ENCODE measurements at regions not wholly inside any gene's neighbourhood (a gene's known extent, or its start where the extent isn't known, plus 50 kb on each side); places are given as distances from the start of the nearest gene placed in this dataset.

- ATAC-seq (ENCODE audit: insufficient number of reproducible peaks, low FRiP score, low read depth) = no peak
- no peak for DNase-seq (ENCODE audit: low spot score)
- Histone ChIP-seq H3K36me3 (no peaks in the 10 kb centered on the region), H3K27me3 (replicated peaks; ENCODE audit: insufficient read depth) (no peaks in the 10 kb centered on the region), H3K9me3 (no peaks in the 10 kb centered on the region), H3K27ac (no peak overlapping the region), H3K4me1 (ENCODE audit: control insufficient read depth in 1 of 2, low read depth in 2 of 2) (no peaks in the 10 kb centered on the region), H3K4me3 (no peak overlapping the region)
- no peak for TF ChIP-seq CTCF (IDR thresholded peaks at IDR 0.05)
These were observed 114.6 kb upstream of the PDE10A start for GRCh38 chr6:165777680-165778079.

DNA sequence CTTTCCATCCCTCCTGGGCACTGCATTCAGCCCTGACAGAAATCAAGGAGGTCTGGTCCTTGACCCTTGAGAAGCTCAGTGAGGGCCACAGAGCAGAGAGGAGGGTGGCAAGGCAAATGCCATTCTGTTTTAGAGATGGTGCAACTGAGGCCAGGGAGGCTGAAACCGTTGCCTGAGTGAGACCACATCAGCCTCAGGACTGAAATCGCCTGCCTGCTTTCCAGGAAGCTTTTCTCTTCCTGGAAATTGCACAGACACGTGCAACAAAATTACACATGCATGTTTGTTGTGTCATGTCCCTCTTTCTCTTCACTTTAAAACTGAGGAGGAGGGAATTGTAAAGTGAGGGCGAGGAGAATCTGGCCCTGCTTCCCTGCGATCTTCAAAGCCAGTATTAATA is 113.7 kb upstream of the PDE10A start:
- Histone ChIP-seq H3K4me3 (no peak overlapping the region), H3K36me3 (no peaks in the 10 kb centered on the region), H3K9me3 (no peaks in the 10 kb centered on the region), H3K4me1 (ENCODE audit: control insufficient read depth in 1 of 2, low read depth in 2 of 2) (no peaks in the 10 kb centered on the region), H3K27ac (no peak overlapping the region), H3K27me3 (replicated peaks; ENCODE audit: insufficient read depth) (no peaks in the 10 kb centered on the region)
- no peak for TF ChIP-seq CTCF (IDR thresholded peaks at IDR 0.05)
- ATAC-seq (ENCODE audit: insufficient number of reproducible peaks, low FRiP score, low read depth) (no peak), DNase-seq (ENCODE audit: low spot score) (no peak)

DNA sequence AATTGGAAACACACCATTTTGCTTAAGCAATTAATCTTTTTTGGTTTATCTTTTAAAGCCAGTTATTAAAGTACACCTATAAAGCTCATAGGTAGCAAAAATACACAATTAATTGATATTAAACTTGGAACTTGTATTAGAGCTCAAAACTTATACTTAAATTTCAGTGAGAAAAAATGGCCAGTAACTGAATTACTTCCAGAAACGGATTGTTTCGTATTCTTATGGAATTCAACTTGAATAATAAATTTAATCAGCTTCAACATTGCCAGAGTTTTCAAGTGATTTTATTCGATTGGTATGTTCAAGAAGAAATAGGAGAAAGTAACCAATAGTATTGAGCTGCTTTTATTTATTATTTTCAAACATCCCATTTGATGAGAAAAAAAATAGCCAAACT is 112.7 kb upstream of the PDE10A start:
- ATAC-seq (ENCODE audit: insufficient number of reproducible peaks, low FRiP score, low read depth) = no peak
- no peak overlapping the region for H3K27ac ChIP-seq
- H3K36me3 ChIP-seq = no peaks in the 10 kb centered on the region
- H3K27me3 ChIP-seq (replicated peaks; ENCODE audit: insufficient read depth) = no peaks in the 10 kb centered on the region
- H3K9me3 ChIP-seq = no peaks in the 10 kb centered on the region
- no peaks in the 10 kb centered on the region for H3K4me1 ChIP-seq (ENCODE audit: control insufficient read depth in 1 of 2, low read depth in 2 of 2)
- TF ChIP-seq CTCF (IDR thresholded peaks at IDR 0.05) = no peak
- no peak for DNase-seq (ENCODE audit: low spot score)
- no peak overlapping the region for H3K4me3 ChIP-seq

DNA sequence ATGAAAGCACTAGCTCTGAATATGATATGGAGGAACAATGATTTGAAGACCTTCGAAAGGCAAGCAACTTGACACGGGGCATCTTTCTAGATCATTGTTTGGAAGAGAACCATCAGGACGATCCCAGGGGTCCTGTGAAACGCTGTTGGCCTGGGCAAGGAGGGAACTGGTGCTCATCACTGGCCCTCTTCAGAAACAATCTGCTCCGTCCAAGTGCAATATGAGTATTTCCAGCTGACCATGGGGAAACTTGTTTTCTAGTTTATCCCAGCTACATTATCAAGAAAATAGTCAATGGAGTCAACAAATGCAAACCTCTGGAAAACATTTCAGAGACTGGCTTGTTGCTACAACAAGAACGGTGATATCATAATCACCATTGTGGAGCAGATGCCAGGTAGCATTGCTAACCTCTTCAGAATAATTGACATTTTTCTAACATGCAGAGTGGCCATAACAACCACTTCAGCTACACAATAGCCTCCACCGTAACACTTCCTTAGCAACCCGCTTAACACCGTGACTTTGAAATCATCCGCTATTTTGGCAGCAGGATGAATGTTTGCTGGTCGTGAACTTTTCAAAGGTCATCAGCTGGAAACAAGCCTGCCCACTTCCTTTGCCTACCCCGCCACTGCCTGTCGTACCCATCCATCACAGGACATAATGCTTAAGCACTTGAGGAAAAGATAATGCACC is 112.0 kb upstream of the PDE10A start:
- no peaks in the 10 kb centered on the region for H3K9me3 ChIP-seq
- H3K27me3 ChIP-seq (replicated peaks; ENCODE audit: insufficient read depth) = no peaks in the 10 kb centered on the region
- H3K27ac ChIP-seq = no peak overlapping the region
- ATAC-seq (ENCODE audit: insufficient number of reproducible peaks, low FRiP score, low read depth) = no peak
- no peak overlapping the region for H3K4me3 ChIP-seq
- H3K4me1 ChIP-seq (ENCODE audit: control insufficient read depth in 1 of 2, low read depth in 2 of 2) = no peaks in the 10 kb centered on the region
- no peak for TF ChIP-seq CTCF (IDR thresholded peaks at IDR 0.05)
- H3K36me3 ChIP-seq = no peaks in the 10 kb centered on the region
- no peak for DNase-seq (ENCODE audit: low spot score)

GRCh38 chr6:165770397-165771082 is 107.5 kb upstream of the PDE10A start:
- Histone ChIP-seq H3K27ac (no peak overlapping the region), H3K4me3 (no peak overlapping the region), H3K36me3 (no peaks in the 10 kb centered on the region), H3K9me3 (no peaks in the 10 kb centered on the region), H3K27me3 (replicated peaks; ENCODE audit: insufficient read depth) (no peaks in the 10 kb centered on the region), H3K4me1 (ENCODE audit: control insufficient read depth in 1 of 2, low read depth in 2 of 2) (no peaks in the 10 kb centered on the region)
- TF ChIP-seq CTCF (IDR thresholded peaks at IDR 0.05) = no peak
- ATAC-seq (ENCODE audit: insufficient number of reproducible peaks, low FRiP score, low read depth) (no peak), DNase-seq (ENCODE audit: low spot score) (no peak)

Measured in thoracic aorta (tissue), 2 donors.